DOHH2 (cell line): ENCODE measurements at regions not wholly inside any gene's neighbourhood (a gene's known extent, or its start where the extent isn't known, plus 50 kb on each side); places are given as distances from the start of the nearest gene placed in this dataset.

Experiments used
- H3F3A ChIP-seq: fragments of 200-600 bp; sonication (generic), shearing (Covaris generic); 2 replicates; pipeline ENCODE4 v1.6.0; 2016; ENCODE audit warnings: antibody characterized with exemption, mild to moderate bottlenecking; ENCODE audit not compliant: control insufficient read depth, insufficient read depth
- H3K27ac ChIP-seq: fragments of 200-600 bp; sonication (generic); 2 replicates; pipeline ENCODE4 v1.5.1; 2014; ENCODE audit warnings: low read depth, mild to moderate bottlenecking, low read length, moderate library complexity
- H3K27me3 ChIP-seq: fragments of 200-600 bp; sonication (generic); 2 replicates; pipeline ENCODE4 v1.6.1; 2014; ENCODE audit warnings: mild to moderate bottlenecking, low read length, mixed read lengths; ENCODE audit not compliant: control insufficient read depth
- H3K36me3 ChIP-seq: fragments of 200-600 bp; sonication (generic); 2 replicates; pipeline ENCODE4 v1.6.1; 2014; ENCODE audit warnings: mild to moderate bottlenecking, low read length, moderate library complexity, mixed read lengths; ENCODE audit not compliant: control insufficient read depth
- H3K4me1 ChIP-seq: fragments of 200-600 bp; sonication (generic); 2 replicates; pipeline ENCODE4 v1.6.1; 2014; ENCODE audit warnings: mild to moderate bottlenecking, low read length, mixed read lengths; ENCODE audit not compliant: control insufficient read depth
- H3K4me2 ChIP-seq: fragments of 200-600 bp; sonication (generic); 2 replicates; pipeline ENCODE4 v1.6.0; 2014; ENCODE audit warnings: mild to moderate bottlenecking, low read length, moderate library complexity
- H3K4me3 ChIP-seq: fragments of 200-600 bp; sonication (generic); 2 replicates; pipeline ENCODE4 v1.5.1; 2014; ENCODE audit warnings: mild to moderate bottlenecking, low read length, mixed read lengths
- H3K79me2 ChIP-seq: fragments of 200-600 bp; sonication (generic); 2 replicates; pipeline ENCODE4 v1.6.1; 2014; ENCODE audit warnings: mild to moderate bottlenecking, low read length, mixed read lengths; ENCODE audit not compliant: control insufficient read depth
- H3K9me2 ChIP-seq: fragments of 200-600 bp; sonication (generic); replicated peaks from 2 replicates; pipeline ENCODE4 v1.6.1; 2014; ENCODE audit warnings: mild to moderate bottlenecking, low read length, mixed read lengths; ENCODE audit not compliant: control insufficient read depth
- H3K9me3 ChIP-seq: fragments of 200-600 bp; sonication (generic); 2 replicates; pipeline ENCODE4 v1.6.1; 2014; ENCODE audit warnings: antibody characterized with exemption, low read length, mixed read lengths; ENCODE audit not compliant: control insufficient read depth, insufficient read depth
- H4K20me1 ChIP-seq: fragments of 200-600 bp; sonication (generic); 2 replicates; pipeline ENCODE4 v1.6.0; 2014; ENCODE audit warnings: low read depth, mild to moderate bottlenecking, antibody characterized with exemption, low read length, moderate library complexity; ENCODE audit not compliant: control insufficient read depth, insufficient read depth
- CTCF ChIP-seq: fragments of 200-600 bp; sonication (generic); IDR thresholded peaks from one replicate; pipeline ENCODE4 v1.5.1; 2014; ENCODE audit warnings: antibody characterized with exemption, mild to moderate bottlenecking, low read depth, low read length; ENCODE audit not compliant: poor library complexity, severe bottlenecking
- EZH2phosphoT487 ChIP-seq: fragments of 200-600 bp; sonication (generic); IDR thresholded peaks from 2 replicates; pipeline ENCODE4 v1.6.1; 2017; ENCODE audit warnings: borderline replicate concordance, mild to moderate bottlenecking, antibody characterized with exemption, low read length, moderate library complexity, mixed read lengths

GRCh38 chr5:4995014-4995413 lies 145.1 kb upstream of the ADAMTS16 start:
- Histone ChIP-seq H4K20me1 (no peaks in the 10 kb centered on the region), H3K4me1 (no peaks in the 10 kb centered on the region), H3K9me3 (no peaks in the 10 kb centered on the region), H3K36me3 (no peaks in the 10 kb centered on the region), H3K27me3 (no peaks in the 10 kb centered on the region), H3K4me3 (no peak overlapping the region), H3K27ac (no peak overlapping the region), H3F3A (no peaks in the 10 kb centered on the region), H3K79me2 (no peaks in the 10 kb centered on the region), H3K4me2 (no peak overlapping the region), H3K9me2 (no peaks in the 10 kb centered on the region)
- TF ChIP-seq CTCF (no peak), EZH2phosphoT487 (no peak)

- no peaks in the 10 kb centered on the region for H3K4me1 ChIP-seq
- H4K20me1 ChIP-seq = no peaks in the 10 kb centered on the region
- H3K9me3 ChIP-seq = no peaks in the 10 kb centered on the region
- H3K27me3 ChIP-seq = no peaks in the 10 kb centered on the region
- H3K36me3 ChIP-seq = no peaks in the 10 kb centered on the region
- H3K27ac ChIP-seq = no peak overlapping the region
- H3F3A ChIP-seq = no peaks in the 10 kb centered on the region
- H3K79me2 ChIP-seq = no peaks in the 10 kb centered on the region
- no peaks in the 10 kb centered on the region for H3K9me2 ChIP-seq
- H3K4me2 ChIP-seq = no peak overlapping the region
- no peak for TF ChIP-seq CTCF
- TF ChIP-seq EZH2phosphoT487 = no peak
- H3K4me3 ChIP-seq = no peak overlapping the region
Observed at GRCh38 chr5:5005353-5005752, 134.8 kb upstream of the ADAMTS16 start.

GRCh38 chr5:5006548-5006947 lies 133.6 kb upstream of the ADAMTS16 start:
- H3K79me2 ChIP-seq = no peaks in the 10 kb centered on the region
- no peak overlapping the region for H3K4me3 ChIP-seq
- no peaks in the 10 kb centered on the region for H3K36me3 ChIP-seq
- H3K27ac ChIP-seq = no peak overlapping the region
- no peaks in the 10 kb centered on the region for H3F3A ChIP-seq
- no peaks in the 10 kb centered on the region for H3K9me3 ChIP-seq
- no peaks in the 10 kb centered on the region for H3K4me1 ChIP-seq
- H3K9me2 ChIP-seq = no peaks in the 10 kb centered on the region
- H3K4me2 ChIP-seq = no peak overlapping the region
- no peaks in the 10 kb centered on the region for H4K20me1 ChIP-seq
- no peak for TF ChIP-seq CTCF
- no peak for TF ChIP-seq EZH2phosphoT487
- H3K27me3 ChIP-seq = no peaks in the 10 kb centered on the region

GRCh38 chr5:5009240-5009639 lies 130.9 kb upstream of the ADAMTS16 start:
- H4K20me1 ChIP-seq = no peaks in the 10 kb centered on the region
- H3K27ac ChIP-seq = no peak overlapping the region
- H3K36me3 ChIP-seq = no peaks in the 10 kb centered on the region
- TF ChIP-seq EZH2phosphoT487 = no peak
- TF ChIP-seq CTCF = no peak
- no peaks in the 10 kb centered on the region for H3K4me1 ChIP-seq
- no peaks in the 10 kb centered on the region for H3K9me3 ChIP-seq
- H3K27me3 ChIP-seq = no peaks in the 10 kb centered on the region
- no peaks in the 10 kb centered on the region for H3K79me2 ChIP-seq
- no peak overlapping the region for H3K4me3 ChIP-seq
- H3F3A ChIP-seq = no peaks in the 10 kb centered on the region
- no peaks in the 10 kb centered on the region for H3K9me2 ChIP-seq
- H3K4me2 ChIP-seq = no peak overlapping the region
